Nephron progenitor cell (in vitro differentiated cells): ENCODE measurements at regions not wholly inside any gene's neighbourhood (a gene's known extent, or its start where the extent isn't known, plus 50 kb on each side); places are given as distances from the start of the nearest gene placed in this dataset.

Experiments
- DNase-seq: peaks from one replicate; pipeline ENCODE4 v3.0.0; 2021
- H3K27ac Mint-ChIP-seq: 2 replicates; pipeline ENCODE4 v1.8.0; 2021; ENCODE audit warnings: mild to moderate bottlenecking, moderate library complexity, mixed read lengths
- H3K27me3 Mint-ChIP-seq: 2 replicates; pipeline ENCODE4 v1.8.0; 2021; ENCODE audit warnings: mild to moderate bottlenecking, low read depth, mixed read lengths; ENCODE audit not compliant: poor library complexity
- H3K36me3 Mint-ChIP-seq: 2 replicates; pipeline ENCODE4 v1.8.0; 2021; ENCODE audit warnings: low read depth, mixed read lengths
- H3K4me1 Mint-ChIP-seq: 2 replicates; pipeline ENCODE4 v1.8.0; 2021; ENCODE audit warnings: mixed read lengths
- H3K4me3 Mint-ChIP-seq: 2 replicates; pipeline ENCODE4 v1.8.0; 2021; ENCODE audit warnings: mild to moderate bottlenecking, moderate library complexity, mixed read lengths
- H3K9me3 Mint-ChIP-seq: 2 replicates; pipeline ENCODE4 v1.8.0; 2021; ENCODE audit warnings: mild to moderate bottlenecking, moderate library complexity, mixed read lengths
- TF ChIP-seq, protein P1 (sequence below): fragments of 200-600 bp; sonication (generic); IDR thresholded peaks from 2 replicates; pipeline ENCODE4 v1.5.0; 2021; ENCODE audit warnings: antibody characterized with exemption

DNA sequence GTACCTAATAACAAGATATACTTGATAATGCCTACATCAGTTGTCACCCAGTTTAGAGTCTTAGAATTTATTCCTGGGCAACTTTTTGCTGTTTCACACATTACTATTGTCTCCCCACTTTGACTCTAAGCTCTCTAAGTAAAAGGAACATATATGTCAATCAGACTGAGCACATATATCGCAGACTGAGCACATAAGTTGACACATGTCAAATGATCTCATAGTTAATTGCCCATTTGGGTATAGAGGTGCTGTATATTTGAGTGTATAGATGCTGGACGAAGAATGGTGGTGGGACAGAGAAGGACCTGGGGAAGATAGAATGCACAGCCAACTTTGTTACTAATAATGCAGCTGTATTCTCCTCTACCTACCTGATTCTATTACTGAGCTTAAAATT, 746.0 kb upstream of the CDH2 start:
- H3K4me3 Mint-ChIP-seq, result no peak overlapping the region
- no peak for DNase-seq
- no peak overlapping the region for H3K27ac Mint-ChIP-seq
- no peaks in the 10 kb centered on the region for H3K4me1 Mint-ChIP-seq
- TF ChIP-seq, protein P1, sequence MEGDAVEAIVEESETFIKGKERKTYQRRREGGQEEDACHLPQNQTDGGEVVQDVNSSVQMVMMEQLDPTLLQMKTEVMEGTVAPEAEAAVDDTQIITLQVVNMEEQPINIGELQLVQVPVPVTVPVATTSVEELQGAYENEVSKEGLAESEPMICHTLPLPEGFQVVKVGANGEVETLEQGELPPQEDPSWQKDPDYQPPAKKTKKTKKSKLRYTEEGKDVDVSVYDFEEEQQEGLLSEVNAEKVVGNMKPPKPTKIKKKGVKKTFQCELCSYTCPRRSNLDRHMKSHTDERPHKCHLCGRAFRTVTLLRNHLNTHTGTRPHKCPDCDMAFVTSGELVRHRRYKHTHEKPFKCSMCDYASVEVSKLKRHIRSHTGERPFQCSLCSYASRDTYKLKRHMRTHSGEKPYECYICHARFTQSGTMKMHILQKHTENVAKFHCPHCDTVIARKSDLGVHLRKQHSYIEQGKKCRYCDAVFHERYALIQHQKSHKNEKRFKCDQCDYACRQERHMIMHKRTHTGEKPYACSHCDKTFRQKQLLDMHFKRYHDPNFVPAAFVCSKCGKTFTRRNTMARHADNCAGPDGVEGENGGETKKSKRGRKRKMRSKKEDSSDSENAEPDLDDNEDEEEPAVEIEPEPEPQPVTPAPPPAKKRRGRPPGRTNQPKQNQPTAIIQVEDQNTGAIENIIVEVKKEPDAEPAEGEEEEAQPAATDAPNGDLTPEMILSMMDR, result no peak
- no peaks in the 10 kb centered on the region for H3K36me3 Mint-ChIP-seq
- no peaks in the 10 kb centered on the region for H3K27me3 Mint-ChIP-seq
- no peaks in the 10 kb centered on the region for H3K9me3 Mint-ChIP-seq

DNA sequence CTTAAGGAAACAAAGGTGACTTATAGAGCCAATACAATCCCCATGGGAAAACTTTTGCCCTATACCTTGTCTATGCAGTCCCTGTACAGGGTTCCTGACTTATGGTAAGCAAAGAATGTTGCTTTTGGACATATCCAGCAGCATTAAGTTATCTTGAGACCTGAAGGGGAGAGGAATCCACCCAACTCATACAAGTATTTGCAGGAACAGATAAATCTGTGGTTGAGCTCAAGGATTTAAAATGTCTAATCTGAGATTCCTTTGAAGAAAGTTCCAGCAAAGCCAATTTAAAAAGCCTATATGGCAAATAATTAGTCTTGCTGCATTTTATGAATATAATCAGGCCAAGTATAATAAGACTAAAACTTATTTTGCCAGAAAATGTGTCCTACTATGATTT, 739.5 kb upstream of the CDH2 start:
- peaks cover 5% of the 10 kb centered on the region for H3K9me3 Mint-ChIP-seq
- H3K4me1 Mint-ChIP-seq, result no peaks in the 10 kb centered on the region
- no peak overlapping the region for H3K4me3 Mint-ChIP-seq
- no peak for DNase-seq
- H3K36me3 Mint-ChIP-seq, result no peaks in the 10 kb centered on the region
- TF ChIP-seq, protein P1, result no peak
- H3K27ac Mint-ChIP-seq, result no peak overlapping the region
- H3K27me3 Mint-ChIP-seq, result no peaks in the 10 kb centered on the region

DNA sequence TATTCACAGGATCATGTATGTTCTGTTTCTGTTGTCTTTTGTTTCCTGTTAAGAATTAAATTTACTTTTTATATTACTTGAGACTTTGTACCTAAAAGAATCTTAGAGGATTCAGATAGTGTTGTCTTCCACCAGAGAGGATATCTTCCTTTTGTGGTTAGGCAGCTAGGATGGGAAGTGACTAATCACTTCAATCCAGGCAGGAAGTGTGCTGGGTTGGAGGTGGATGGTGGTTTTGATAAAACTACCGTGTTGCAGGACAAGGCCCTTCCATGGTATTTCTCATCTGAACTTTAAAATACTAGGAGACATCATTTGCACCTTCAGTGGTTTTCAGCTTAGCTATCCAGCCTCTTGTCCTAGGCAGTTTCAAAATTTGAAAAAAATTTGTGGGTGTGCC, 728.6 kb upstream of the CDH2 start:
- no peaks in the 10 kb centered on the region for H3K27me3 Mint-ChIP-seq
- H3K4me1 Mint-ChIP-seq, result no peaks in the 10 kb centered on the region
- TF ChIP-seq, protein P1, result no peak
- no peak overlapping the region for H3K4me3 Mint-ChIP-seq
- no peak for DNase-seq
- no peaks in the 10 kb centered on the region for H3K36me3 Mint-ChIP-seq
- no peak overlapping the region for H3K27ac Mint-ChIP-seq
- no peaks in the 10 kb centered on the region for H3K9me3 Mint-ChIP-seq

DNA sequence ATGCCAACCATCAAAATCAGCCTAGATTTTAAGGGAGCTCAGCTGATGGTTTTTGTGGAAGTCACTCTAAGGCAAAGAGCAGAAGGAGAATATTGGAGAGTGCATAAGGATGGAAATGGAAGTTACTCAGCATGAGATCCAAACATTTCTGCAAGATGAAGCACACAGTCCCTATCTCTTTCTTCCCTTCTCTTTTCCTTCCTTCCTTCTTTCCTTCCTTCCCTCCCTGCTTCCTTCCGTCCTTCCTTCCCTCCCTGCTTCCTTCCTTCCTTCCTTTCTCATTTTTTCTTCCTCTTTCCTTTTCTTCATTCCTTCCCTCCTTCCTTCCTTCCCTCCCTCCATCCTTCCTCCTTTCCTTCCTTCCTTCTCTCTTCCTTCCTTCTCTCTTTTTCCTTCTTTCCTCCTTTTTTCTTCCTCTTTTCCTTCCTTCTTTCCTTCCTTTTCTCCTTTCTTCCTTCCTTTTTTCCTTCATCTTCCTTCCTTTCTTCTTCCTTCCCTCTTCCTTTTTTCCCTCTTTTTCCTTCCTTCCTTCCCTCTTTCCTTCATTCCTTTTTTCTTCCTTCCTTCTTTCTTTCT, 727.9 kb upstream of the CDH2 start:
- Mint-ChIP-seq H3K27ac (no peak overlapping the region), H3K4me3 (no peak overlapping the region), H3K36me3 (no peaks in the 10 kb centered on the region), H3K27me3 (no peaks in the 10 kb centered on the region), H3K4me1 (no peaks in the 10 kb centered on the region), H3K9me3 (no peaks in the 10 kb centered on the region)
- no peak for DNase-seq
- TF ChIP-seq, protein P1, result no peak

DNA sequence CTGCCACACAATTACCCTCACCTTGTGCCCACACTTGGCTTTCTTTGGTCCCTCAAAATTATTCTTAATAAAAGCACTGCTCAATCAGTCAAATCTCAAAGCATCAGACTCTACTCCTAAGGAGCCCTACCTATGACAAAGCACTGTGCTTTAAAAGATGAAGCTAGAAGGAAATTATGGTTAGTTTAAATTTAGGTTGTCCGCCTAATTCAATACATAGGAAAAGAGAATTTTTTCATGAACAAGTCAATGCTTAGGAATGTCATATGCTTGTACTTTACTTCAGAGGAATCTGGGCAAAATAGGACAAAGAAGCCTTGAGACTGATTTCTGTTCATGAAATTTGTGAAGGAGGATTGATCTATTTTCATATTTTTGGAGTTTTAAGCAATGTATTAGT, 726.4 kb upstream of the CDH2 start:
- no peaks in the 10 kb centered on the region for H3K27me3 Mint-ChIP-seq
- TF ChIP-seq, protein P1, result no peak
- H3K27ac Mint-ChIP-seq, result no peak overlapping the region
- no peaks in the 10 kb centered on the region for H3K36me3 Mint-ChIP-seq
- no peaks in the 10 kb centered on the region for H3K4me1 Mint-ChIP-seq
- DNase-seq, result no peak
- H3K4me3 Mint-ChIP-seq, result no peak overlapping the region
- H3K9me3 Mint-ChIP-seq, result no peaks in the 10 kb centered on the region

DNA sequence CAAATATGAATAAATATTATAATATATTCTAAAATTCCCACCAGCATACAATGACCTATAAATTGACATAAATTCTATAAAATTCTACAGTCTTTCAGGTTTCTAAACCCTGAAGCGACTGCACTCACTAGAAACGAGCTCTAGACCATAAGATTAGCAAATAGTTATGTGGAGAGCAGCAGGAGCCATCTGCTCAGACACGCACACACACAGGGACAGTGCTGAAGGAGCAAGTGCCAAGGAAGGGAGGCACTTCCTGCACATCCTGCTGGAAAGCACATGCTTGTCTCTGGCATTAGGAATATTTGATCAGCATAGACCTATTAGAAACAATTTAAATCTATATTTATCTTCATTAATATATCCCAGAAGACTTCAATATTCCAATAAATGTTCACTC, 713.9 kb upstream of the CDH2 start:
- Mint-ChIP-seq H3K36me3 (no peaks in the 10 kb centered on the region), H3K9me3 (peaks cover 9% of the 10 kb centered on the region), H3K27ac (no peak overlapping the region), H3K4me1 (no peaks in the 10 kb centered on the region), H3K27me3 (peaks cover 3% of the 10 kb centered on the region), H3K4me3 (no peak overlapping the region)
- TF ChIP-seq, protein P1, result no peak
- DNase-seq, result no peak
